ENCODE measurements at regions not wholly inside any gene's neighbourhood (a gene's known extent, or its start where the extent isn't known, plus 50 kb on each side); places are given as distances from the start of the nearest gene placed in this dataset.
"Not testable (repeated sequence)": the region's sequence is repeated elsewhere in the genome, so short reads cannot be mapped to it uniquely, and the experiment has no call there.

DNA sequence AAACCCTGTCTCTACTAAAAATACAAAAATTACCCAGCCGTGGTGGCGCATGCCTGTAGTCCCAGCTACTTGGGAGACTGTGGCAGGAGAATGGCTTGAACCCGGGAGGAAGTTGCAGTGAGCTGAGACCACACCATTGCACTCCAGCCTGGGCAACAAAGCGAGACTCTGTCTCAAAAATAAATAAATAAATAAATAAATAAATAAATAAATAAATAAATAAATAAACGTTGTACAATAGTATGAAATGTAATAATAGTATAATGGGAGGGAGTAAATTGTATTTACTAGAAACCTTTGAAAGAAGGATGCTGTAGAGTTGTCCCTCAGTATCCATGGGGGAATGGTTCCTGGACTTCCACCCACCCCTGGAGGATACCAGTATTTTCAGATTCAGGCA lies 446.5 kb downstream of the AGTPBP1 start:
- TF ChIP-seq, protein P1, sequence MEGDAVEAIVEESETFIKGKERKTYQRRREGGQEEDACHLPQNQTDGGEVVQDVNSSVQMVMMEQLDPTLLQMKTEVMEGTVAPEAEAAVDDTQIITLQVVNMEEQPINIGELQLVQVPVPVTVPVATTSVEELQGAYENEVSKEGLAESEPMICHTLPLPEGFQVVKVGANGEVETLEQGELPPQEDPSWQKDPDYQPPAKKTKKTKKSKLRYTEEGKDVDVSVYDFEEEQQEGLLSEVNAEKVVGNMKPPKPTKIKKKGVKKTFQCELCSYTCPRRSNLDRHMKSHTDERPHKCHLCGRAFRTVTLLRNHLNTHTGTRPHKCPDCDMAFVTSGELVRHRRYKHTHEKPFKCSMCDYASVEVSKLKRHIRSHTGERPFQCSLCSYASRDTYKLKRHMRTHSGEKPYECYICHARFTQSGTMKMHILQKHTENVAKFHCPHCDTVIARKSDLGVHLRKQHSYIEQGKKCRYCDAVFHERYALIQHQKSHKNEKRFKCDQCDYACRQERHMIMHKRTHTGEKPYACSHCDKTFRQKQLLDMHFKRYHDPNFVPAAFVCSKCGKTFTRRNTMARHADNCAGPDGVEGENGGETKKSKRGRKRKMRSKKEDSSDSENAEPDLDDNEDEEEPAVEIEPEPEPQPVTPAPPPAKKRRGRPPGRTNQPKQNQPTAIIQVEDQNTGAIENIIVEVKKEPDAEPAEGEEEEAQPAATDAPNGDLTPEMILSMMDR (IDR thresholded peaks at IDR 0.05): not testable (repeated sequence)
- not testable (repeated sequence) for TF ChIP-seq POLR2A (IDR thresholded peaks at IDR 0.05)
